Islet of Langerhans (tissue), 1 donor: ENCODE measurements at regions not wholly inside any gene's neighbourhood (a gene's known extent, or its start where the extent isn't known, plus 50 kb on each side); places are given as distances from the start of the nearest gene placed in this dataset.

Experiments used
- FAIRE-seq: peaks from one replicate; lab custom pipeline; 2011; peaks lifted over from hg19 to GRCh38; lab: Jason Lieb, UNC

- no peak for FAIRE-seq
These were observed 1284.5 kb upstream of the AUTS2 start for GRCh38 chr7:68313806-68314205.

GRCh38 chr7:68314208-68314607 is 1284.1 kb upstream of the AUTS2 start:
- FAIRE-seq: no peak

- FAIRE-seq: no peak
These were observed 1280.8 kb upstream of the AUTS2 start for GRCh38 chr7:68317476-68317875.

- no peak for FAIRE-seq
These were observed 1279.2 kb upstream of the AUTS2 start for GRCh38 chr7:68319061-68319460.

GRCh38 chr7:68321076-68321639 is 1277.1 kb upstream of the AUTS2 start:
- peak; percentile 85 for FAIRE-seq

- no peak for FAIRE-seq
These were observed 1276.3 kb upstream of the AUTS2 start for GRCh38 chr7:68321776-68322496.

DNA sequence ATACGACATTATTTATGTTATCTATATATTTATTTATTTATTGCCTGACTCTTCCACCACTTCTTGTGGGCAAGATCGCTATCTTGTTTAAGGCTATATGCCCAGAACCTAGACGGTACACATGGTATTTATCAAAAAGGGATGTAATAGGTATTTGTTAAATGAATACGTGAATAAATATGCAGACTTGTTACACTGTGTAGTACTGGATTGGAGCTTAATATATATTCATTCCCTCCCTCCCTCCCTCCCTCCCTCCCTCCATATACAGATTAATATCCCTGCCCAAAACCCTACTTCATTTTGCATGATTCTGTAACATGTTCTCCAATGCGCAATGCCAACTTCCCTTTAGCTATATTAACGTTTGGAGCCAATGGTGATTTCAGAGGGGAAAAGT is 1273.7 kb upstream of the AUTS2 start:
- FAIRE-seq: no peak

DNA sequence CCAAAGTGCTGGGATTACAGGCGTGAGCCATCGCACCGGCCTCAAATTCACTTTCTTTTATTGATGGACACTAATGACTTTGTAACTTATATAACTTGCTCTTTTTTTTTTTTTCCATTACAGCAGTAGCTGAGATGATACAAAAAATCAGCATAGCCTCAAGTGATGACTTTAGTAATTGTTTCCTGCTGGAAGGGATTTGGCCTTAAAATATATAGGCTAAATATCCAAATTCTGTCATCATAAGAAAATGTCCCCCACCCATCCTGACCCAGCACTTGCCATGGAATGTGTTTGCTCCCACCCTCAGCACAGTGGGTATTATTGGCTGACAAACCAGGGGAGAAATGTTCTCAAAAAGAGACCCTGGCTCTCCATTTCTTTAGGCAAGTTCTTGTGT is 1264.1 kb upstream of the AUTS2 start:
- no peak for FAIRE-seq

- FAIRE-seq: no peak
These were observed 1263.5 kb upstream of the AUTS2 start for GRCh38 chr7:68334636-68335272.

GRCh38 chr7:68336594-68336993 is 1261.7 kb upstream of the AUTS2 start:
- FAIRE-seq: no peak

DNA sequence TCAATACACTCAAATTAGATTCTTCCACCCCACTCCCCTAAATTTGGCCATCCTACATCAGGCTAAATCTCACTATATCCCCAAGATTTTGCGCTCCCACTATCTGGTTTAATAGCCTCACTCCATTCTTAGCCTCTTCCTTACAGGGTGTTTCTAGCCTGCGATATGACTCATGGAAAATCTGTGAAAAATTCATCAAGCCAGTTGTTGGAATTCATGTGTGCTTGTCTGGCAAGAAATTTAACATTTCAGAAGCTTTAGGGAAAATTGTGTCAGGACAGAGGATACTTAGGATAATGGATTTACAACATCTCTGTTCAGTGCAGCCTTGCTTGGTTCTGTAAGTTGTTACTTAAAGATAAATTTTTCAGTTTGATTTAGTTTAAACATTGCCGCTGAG is 1249.9 kb upstream of the AUTS2 start:
- FAIRE-seq: no peak

GRCh38 chr7:68362745-68363518 is 1235.3 kb upstream of the AUTS2 start:
- FAIRE-seq: no peak

DNA sequence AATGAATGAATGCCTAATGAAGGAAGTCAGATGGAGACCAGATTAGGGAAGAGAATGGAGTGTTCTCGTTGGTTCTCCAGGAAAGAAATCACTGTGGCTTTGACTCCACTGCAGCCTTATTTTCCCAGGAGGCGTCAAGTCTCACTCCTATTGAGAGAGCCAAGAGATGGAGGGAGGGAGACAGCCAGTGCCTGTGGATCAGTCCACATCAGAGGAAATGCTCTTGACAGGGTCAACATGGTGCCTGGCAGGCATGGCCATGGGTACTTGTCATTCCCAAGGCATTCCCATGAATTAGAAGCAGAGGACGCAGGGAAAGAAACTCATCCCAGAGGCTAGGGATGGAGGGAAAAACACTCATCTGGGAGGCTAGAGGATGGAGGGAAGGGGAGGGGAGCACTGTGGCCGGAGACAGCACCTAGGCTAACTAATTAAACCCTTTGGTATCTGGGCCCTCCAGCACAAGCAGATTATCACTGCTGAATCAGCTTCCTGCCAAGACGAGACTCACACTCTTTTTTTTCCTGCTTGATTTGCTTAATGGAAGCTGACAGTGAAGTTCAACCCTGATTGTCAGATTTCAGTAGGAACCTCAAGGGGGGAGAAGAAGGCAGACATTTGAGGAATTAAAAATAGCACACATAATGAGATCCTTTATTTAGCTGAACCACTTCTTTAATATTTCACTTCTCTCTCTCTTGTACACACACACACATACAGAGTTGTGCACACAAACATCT is 1233.2 kb upstream of the AUTS2 start:
- no peak for FAIRE-seq

DNA sequence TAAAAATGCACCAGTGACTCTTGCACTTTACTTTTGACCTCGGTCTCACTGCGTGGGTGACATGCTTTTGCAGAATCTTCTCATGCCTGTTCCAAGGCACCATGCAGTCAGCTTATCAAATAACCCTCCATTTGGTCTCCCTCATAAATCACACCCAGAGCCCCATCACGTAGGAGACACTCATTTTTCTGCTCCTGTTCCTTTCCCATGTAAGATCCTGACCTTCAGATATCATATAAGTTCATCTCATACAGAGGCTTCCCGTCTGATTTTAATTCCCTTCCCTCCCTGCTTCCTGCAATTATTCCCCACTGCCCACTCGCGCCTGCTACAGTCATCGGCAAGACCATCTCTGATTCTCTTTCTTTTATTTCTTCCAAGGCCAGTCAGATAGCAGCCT is 1226.3 kb upstream of the AUTS2 start:
- FAIRE-seq: no peak

- no peak for FAIRE-seq
These were observed 1222.1 kb upstream of the AUTS2 start for GRCh38 chr7:68376131-68376661.

DNA sequence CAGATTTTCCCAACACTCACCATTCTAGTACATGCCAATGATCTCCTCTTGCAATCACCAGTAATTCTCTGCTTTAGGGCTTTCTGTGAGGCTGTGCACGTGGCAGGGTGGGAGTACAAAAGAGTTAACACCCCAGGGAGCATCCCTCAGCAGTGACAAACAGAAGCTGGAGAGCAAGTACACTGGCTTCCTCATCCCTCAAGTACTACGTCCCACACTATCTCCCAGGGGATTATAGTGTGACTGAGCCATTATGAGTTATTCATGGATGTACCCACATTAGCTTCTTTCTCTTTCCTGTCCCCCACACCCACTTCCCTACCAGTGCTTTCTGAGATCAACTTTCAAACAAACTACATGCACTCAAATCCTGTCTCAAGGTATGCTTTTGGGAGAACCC is 1216.5 kb upstream of the AUTS2 start:
- no peak for FAIRE-seq

DNA sequence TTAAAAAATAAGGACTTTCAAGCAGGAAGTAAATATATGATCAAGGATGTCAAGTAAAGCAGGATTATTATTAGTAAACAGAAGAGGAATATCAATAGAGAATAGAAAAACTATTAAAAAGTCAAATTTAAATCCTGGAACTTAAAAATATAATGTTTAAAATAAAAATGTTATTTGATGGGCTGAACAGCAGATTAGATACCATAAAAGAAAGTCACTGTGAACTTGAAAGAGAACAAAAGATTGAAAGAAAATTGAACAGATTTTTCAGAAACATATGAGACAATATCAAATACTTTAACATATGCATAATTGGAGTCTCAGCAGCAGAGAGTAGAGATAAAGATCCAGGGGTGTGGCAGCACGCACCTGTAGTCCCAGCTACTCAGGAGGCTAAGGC is 1213.7 kb upstream of the AUTS2 start:
- FAIRE-seq: no peak

DNA sequence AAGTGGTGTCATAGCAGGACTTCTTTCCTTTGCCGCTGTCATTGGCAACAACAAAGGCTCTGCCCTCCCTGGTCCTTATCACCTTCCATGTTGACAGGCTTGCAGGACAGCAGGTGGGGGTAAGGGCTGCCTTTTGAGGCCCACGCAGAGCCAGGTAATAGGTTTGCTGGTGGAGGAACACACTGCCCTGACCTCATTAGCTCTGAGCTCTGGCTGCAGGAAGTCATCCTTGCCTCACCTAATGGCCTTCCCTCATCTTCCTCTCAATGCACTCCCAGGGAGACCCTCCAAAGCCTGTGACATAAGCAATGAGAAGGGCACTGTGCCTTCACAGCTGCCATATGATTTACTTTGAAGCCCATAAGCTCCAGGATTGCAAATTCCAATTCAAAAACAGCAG is 1205.2 kb upstream of the AUTS2 start:
- FAIRE-seq: no peak

- FAIRE-seq: no peak
These were observed 1204.1 kb upstream of the AUTS2 start for GRCh38 chr7:68394131-68394530.

DNA sequence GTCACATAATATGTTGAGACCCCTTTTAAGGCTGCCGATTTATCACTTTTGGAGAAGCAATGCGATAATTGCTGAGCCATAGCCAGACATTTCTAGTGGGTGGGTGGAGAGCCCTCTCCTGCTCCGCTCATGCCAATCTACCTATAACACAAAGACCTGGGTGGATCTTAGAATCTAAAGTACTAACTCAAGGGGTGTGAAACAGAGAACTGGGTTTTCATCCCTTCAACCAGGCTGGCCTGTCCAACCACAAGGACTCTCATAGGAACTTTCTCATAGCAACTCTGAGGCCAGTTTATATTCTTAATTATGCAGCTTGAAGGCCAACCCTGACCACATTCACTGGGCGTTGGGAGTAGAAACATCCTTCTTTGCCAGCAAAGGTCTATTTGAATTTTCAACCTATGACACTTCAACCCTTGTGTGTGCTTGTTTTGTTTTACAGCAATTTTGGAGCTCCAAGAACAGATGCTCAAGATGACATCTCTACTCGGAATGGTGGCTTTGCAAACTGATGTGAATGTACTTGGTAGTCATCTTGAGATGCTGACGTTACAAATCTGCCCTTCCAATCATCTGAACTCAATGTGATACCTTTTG is 1198.2 kb upstream of the AUTS2 start:
- no peak for FAIRE-seq

- FAIRE-seq: no peak
These were observed 1197.5 kb upstream of the AUTS2 start for GRCh38 chr7:68400783-68401182.

GRCh38 chr7:68401313-68401712 is 1197.0 kb upstream of the AUTS2 start:
- no peak for FAIRE-seq
